ENCODE measurements at regions not wholly inside any gene's neighbourhood (a gene's known extent, or its start where the extent isn't known, plus 50 kb on each side); places are given as distances from the start of the nearest gene placed in this dataset.

- Mint-ChIP-seq H3K27ac (ENCODE audit: unreplicated experiment) (no peak overlapping the region), H3K9me3 (ENCODE audit: unreplicated experiment) (no peaks in the 10 kb centered on the region), H3K27me3 (ENCODE audit: insufficient read depth, unreplicated experiment) (peaks cover 19% of the 10 kb centered on the region), H3K36me3 (ENCODE audit: insufficient read depth, unreplicated experiment) (no peaks in the 10 kb centered on the region), H3K4me1 (ENCODE audit: low read depth, unreplicated experiment) (no peaks in the 10 kb centered on the region), H3K4me3 (ENCODE audit: unreplicated experiment) (no peak overlapping the region)
- intact Hi-C loops (cut with micrococcal nuclease; ENCODE audit: unreplicated experiment): no loop called here
- CTCF ChIA-PET: no interaction called here
- TF ChIP-seq CTCF (IDR thresholded peaks at IDR 0.05; ENCODE audit: insufficient read depth in 1 of 2, low read depth in 1 of 2, low read length in 1 of 2, severe bottlenecking in 1 of 2, unreplicated experiment in 1 of 2): no peak
- no TSS peak for BruUV-seq (replicated peaks)
- Histone ChIP-seq H3K4me1 (no peaks in the 10 kb centered on the region), H3K27me3 (replicated peaks; ENCODE audit: control insufficient read depth, insufficient read depth, low read length) (no peaks in the 10 kb centered on the region), H3K4me3 (ENCODE audit: low read depth, low read length) (no peak overlapping the region), H3K36me3 (ENCODE audit: control insufficient read depth, insufficient read depth, low read length) (no peaks in the 10 kb centered on the region), H3K9me3 (no peaks in the 10 kb centered on the region)
- no peak for DNase-seq
- POLR2A ChIA-PET: no interaction called here
Measured at GRCh38 chr10:84935772-84936171, 607.4 kb downstream of the CCSER2 start.

GRCh38 chr10:84938117-84938905, 609.9 kb downstream of the CCSER2 start:
- DNase-seq: no peak
- no peak for TF ChIP-seq CTCF (IDR thresholded peaks at IDR 0.05; ENCODE audit: insufficient read depth in 1 of 2, low read depth in 1 of 2, low read length in 1 of 2, severe bottlenecking in 1 of 2, unreplicated experiment in 1 of 2)
- intact Hi-C loops (cut with micrococcal nuclease; ENCODE audit: unreplicated experiment): no loop called here
- CTCF ChIA-PET: no interaction called here
- no peak overlapping the region for H3K4me3 ChIP-seq (ENCODE audit: low read depth, low read length)
- Mint-ChIP-seq H3K4me1 (ENCODE audit: low read depth, unreplicated experiment) (no peaks in the 10 kb centered on the region), H3K4me3 (ENCODE audit: unreplicated experiment) (no peak overlapping the region), H3K9me3 (ENCODE audit: unreplicated experiment) (no peaks in the 10 kb centered on the region), H3K36me3 (ENCODE audit: insufficient read depth, unreplicated experiment) (no peaks in the 10 kb centered on the region), H3K27ac (ENCODE audit: unreplicated experiment) (no peak overlapping the region), H3K27me3 (ENCODE audit: insufficient read depth, unreplicated experiment) (peaks cover 24% of the 10 kb centered on the region)
- POLR2A ChIA-PET: no interaction called here
- no peaks in the 10 kb centered on the region for H3K4me1 ChIP-seq
- no peaks in the 10 kb centered on the region for H3K27me3 ChIP-seq (replicated peaks; ENCODE audit: control insufficient read depth, insufficient read depth, low read length)
- BruUV-seq (replicated peaks): no TSS peak
- H3K36me3 ChIP-seq (ENCODE audit: control insufficient read depth, insufficient read depth, low read length): no peaks in the 10 kb centered on the region
- H3K9me3 ChIP-seq: no peaks in the 10 kb centered on the region

- CTCF ChIA-PET: no interaction called here
- Histone ChIP-seq H3K4me3 (ENCODE audit: low read depth, low read length) (no peak overlapping the region), H3K4me1 (no peaks in the 10 kb centered on the region), H3K9me3 (no peaks in the 10 kb centered on the region), H3K36me3 (ENCODE audit: control insufficient read depth, insufficient read depth, low read length) (no peaks in the 10 kb centered on the region), H3K27me3 (replicated peaks; ENCODE audit: control insufficient read depth, insufficient read depth, low read length) (no peaks in the 10 kb centered on the region; the same call in 1 of the 2 replicates)
- no peak overlapping the region for H3K27ac Mint-ChIP-seq (ENCODE audit: unreplicated experiment)
- POLR2A ChIA-PET: no interaction called here
- intact Hi-C loops (cut with micrococcal nuclease; ENCODE audit: unreplicated experiment): no loop called here
- H3K9me3 Mint-ChIP-seq (ENCODE audit: unreplicated experiment): no peaks in the 10 kb centered on the region
- H3K4me3 Mint-ChIP-seq (ENCODE audit: unreplicated experiment): no peak overlapping the region
- DNase-seq: no peak
- no peak for TF ChIP-seq CTCF (IDR thresholded peaks at IDR 0.05; ENCODE audit: insufficient read depth in 1 of 2, low read depth in 1 of 2, low read length in 1 of 2, severe bottlenecking in 1 of 2, unreplicated experiment in 1 of 2)
- no peaks in the 10 kb centered on the region for H3K4me1 Mint-ChIP-seq (ENCODE audit: low read depth, unreplicated experiment)
- no TSS peak for BruUV-seq (replicated peaks)
- H3K27me3 Mint-ChIP-seq (ENCODE audit: insufficient read depth, unreplicated experiment): peaks cover 17% of the 10 kb centered on the region
- H3K36me3 Mint-ChIP-seq (ENCODE audit: insufficient read depth, unreplicated experiment): no peaks in the 10 kb centered on the region
Measured at GRCh38 chr10:84943541-84943940, 615.2 kb downstream of the CCSER2 start.

Measured in Caco-2 (cell line).